ENCODE measurements at regions not wholly inside any gene's neighbourhood (a gene's known extent, or its start where the extent isn't known, plus 50 kb on each side); places are given as distances from the start of the nearest gene placed in this dataset.

- TF ChIP-seq CTCF (conservative IDR thresholded peaks at IDR 0.05; ENCODE audit: low read depth in 2 of 2) (no peak), EZH2 (IDR thresholded peaks at IDR 0.05; ENCODE audit: low read depth, unreplicated experiment) (no peak), REST (IDR thresholded peaks at IDR 0.05; ENCODE audit: unreplicated experiment) (no peak)
These were observed 215.3 kb upstream of the APCDD1 start for GRCh38 chr18:10239103-10239502.
